Left hindlimb (tissue), 1 donor: ENCODE measurements at regions not wholly inside any gene's neighbourhood (a gene's known extent, or its start where the extent isn't known, plus 50 kb on each side); places are given as distances from the start of the nearest gene placed in this dataset.
"Not testable (repeated sequence)": the region's sequence is repeated elsewhere in the genome, so short reads cannot be mapped to it uniquely, and the experiment has no call there.

ENCODE experiments used
- DNase-seq: peaks from one replicate; pipeline ENCODE4 v3.0.0-alpha.2; 2018

GRCh38 chr20:58033026-58033536, 195.4 kb downstream of the ANKRD60 start:
- no peak for DNase-seq

GRCh38 chr20:58032599-58032998, 195.9 kb downstream of the ANKRD60 start:
- no peak for DNase-seq

DNA sequence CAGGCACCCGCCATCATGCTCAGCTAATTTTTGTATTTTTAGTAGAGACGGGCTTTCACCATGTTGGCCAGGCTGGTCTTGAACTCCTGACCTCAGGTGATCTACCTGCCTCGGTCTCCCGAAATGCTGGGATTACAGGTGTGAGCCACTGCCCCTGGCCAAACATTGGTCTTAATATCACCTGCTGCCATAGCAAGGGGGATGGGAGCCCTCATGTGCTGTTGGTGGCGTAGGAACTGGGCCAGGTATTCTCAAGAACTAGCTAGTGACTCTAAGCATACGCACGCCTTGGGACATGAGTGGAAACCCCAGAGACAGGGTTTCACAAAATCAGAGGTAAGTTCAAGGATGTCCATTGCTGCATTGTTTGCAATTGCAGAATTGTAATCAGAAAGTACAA, 197.1 kb downstream of the ANKRD60 start:
- DNase-seq = not testable (repeated sequence)

GRCh38 chr20:58028123-58028522, 200.3 kb downstream of the ANKRD60 start:
- no peak for DNase-seq

DNA sequence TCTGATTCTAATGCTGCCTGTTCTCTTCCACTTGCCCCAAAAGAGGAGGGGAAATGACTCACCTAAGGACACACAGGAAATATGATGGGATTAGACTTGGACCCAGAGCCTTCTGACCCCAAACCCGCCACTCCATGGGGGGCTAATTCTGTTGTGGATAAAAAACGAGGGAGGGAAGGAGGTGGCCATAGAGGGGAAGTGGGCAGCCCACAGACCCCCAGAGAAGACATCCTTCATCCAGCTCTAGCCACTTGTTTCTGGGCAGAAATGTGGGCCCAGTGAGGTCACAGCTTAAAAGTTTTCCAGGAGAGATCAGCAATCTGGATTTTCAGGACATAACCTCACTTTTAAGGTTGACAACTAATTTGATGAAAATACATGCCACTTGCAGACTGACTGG, 202.1 kb downstream of the ANKRD60 start:
- no peak for DNase-seq

GRCh38 chr20:58025233-58025632, 203.2 kb downstream of the ANKRD60 start:
- no peak for DNase-seq

GRCh38 chr20:58024241-58024721, 204.2 kb downstream of the ANKRD60 start:
- DNase-seq = no peak

DNA sequence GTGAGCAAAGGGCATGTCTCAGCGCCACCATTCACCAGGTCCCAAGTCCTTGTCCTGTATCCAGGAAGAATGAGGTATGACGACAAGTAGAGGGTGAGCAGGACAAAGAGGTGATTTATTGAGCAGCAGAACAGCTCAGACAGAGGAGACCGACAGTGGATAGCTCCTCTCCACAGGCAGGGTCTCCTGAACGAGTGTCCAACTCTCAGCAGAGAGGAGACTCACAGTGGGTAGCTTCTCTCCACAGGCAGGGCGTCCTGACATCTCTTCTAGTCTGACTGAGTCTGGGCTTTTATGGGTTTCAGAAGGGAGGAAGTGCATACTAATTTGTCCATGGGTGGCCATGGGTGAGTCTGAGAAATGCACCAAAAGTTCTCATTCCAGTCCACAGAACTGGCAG, 204.7 kb downstream of the ANKRD60 start:
- no peak for DNase-seq

DNA sequence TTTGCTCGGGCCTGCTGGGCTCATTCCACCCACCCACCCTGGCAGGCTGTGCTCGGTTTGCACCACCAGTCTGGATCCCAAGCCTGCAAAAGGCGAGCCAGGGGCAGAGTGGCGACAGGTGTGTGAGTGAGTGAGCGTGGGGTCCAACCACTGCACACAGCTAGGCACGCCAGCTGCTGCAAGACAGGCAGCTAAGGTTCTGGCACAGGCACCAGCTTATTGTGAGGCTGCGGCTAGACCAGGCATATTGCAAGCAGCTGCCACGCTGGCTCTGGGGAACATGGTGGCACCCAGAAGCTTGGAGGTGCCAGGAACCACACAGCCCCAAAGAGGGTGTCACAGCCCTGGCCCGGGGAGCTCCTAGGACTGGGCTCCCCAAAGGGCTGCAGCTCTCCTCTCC, 205.1 kb downstream of the ANKRD60 start:
- DNase-seq = no peak

DNA sequence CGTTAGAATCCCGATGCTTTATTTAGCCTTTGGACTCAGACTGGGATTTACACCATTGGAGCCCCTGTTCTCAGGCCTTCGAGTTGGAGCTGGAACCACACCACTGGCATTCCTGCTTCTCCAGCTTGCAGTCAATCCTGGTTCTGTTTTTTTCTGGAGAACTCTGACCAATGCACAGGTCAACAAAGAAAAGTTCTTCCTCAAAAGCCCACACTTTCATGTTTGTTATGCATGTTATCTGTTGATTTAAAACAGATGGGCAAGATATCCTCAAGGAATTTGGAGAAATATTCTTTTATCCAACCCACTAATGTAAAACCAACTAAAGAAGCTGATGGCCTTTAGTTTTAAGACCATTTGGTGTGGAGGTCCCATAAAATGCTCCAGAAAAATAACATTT, 205.7 kb downstream of the ANKRD60 start:
- no peak for DNase-seq

DNA sequence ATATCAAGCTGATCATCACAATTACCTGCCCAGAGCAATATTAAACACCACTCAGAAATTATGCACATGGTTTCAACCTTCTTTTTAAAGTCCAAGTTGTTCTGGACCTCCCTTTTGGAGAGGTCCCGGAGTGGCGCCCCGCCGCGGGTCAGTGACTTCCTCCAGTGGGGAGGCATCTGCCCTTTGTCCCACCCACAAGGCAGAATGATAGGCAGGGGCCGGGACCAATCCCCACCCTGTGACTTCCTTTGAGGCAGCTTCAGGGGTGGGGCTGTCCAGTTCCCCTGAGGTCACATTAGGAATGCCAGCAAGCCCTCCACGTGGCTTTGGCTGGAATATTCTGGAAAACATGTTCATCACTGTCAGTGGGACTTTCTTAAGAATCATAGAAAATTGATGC, 207.0 kb downstream of the ANKRD60 start:
- DNase-seq = no peak

DNA sequence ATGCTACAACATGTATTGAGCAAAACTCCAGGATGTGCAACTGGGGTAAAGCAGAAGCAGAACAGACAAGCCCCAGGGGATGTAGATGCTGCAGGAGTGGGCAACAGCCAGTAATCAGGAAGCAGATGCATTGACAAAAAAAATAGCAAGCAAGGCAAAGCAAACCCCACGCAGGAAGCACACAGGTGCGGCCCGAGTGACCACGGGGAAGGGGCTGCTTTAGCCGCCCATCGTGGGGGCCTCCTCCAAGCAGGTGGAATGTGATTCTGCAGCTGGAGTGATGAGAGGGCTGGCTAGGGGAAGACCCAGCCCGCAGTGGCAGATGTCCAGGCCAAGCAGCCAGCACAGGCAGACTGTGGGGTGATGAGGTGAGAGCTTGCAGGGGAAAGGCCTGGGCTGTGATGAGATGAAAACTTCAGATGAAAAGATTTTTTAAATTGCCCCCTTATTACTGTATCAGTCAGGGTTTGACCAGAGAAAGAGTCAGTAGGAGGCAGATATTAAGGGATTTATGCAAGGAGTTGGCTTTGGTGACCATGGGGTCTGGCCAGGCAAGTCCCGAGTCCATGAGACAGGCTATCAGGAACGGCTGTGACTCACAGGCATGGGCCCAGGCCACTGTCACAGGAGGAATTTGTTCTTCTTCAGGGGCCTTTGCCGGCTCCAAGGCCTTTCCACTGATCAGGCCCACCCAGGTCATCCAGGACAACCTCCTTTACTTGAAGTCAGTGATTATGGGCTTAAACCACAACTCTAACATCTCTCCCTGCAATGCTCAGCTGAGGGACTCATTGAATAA, 207.6 kb downstream of the ANKRD60 start:
- no peak for DNase-seq

GRCh38 chr20:58019850-58020625, 208.4 kb downstream of the ANKRD60 start:
- no peak for DNase-seq

DNA sequence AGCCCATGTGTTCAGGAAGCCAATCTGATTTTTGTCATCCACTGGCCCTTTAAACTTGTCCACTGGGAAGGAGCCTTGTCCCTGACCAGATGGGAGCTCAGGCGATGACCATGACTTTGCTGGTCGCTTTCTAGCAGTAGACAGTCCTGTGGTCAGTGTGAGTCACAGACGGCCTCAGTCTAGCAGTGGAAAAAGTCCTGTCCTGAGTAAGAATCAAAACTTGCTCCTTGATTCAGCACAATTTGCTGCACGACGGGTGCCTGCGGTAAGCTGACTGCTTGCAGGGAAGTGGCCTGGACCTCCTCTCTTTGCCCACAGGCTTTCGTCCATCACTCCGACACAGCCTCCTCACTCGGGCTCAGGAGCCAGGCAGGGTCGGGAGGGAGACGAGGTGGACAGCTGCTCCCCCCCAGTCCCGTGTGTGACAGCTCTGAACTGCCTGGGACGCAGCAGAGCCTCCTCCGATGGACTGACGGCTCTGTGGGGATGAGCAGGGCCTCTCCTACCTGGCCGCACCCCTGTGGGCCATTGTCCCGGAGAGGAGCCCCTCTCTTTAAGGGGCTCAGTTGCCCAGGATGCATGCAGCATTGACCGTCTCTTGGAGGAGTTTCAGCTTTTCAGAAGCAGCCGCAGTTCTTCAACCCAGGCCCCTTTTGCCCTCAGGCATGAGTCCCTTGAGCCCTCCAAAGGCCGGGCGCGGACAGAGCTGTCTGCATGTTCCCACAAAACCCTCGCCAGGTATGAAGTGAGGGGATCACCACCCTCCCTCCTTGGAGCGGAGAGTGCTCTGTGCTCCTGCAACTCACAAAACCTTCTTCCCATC, 209.2 kb downstream of the ANKRD60 start:
- DNase-seq = no peak

DNA sequence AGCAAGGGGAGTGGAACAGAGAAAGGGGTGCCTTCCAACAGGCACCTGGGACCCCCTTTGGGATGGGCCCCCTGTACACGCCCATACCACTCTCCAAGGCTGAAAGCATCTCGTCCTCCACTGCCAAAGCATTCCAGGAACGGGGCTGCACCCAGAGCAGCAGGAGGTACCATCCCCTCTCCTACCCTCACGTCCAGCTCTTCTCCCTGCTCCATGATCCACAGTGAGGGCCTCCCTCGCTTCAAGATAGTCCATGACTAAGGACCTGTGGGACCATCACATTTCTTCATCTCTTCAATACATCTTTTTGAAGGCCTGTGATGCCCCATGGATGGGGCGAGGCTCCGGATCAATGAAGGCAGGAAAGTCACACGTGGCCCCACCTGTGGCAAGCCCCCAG, 209.9 kb downstream of the ANKRD60 start:
- DNase-seq = no peak

DNA sequence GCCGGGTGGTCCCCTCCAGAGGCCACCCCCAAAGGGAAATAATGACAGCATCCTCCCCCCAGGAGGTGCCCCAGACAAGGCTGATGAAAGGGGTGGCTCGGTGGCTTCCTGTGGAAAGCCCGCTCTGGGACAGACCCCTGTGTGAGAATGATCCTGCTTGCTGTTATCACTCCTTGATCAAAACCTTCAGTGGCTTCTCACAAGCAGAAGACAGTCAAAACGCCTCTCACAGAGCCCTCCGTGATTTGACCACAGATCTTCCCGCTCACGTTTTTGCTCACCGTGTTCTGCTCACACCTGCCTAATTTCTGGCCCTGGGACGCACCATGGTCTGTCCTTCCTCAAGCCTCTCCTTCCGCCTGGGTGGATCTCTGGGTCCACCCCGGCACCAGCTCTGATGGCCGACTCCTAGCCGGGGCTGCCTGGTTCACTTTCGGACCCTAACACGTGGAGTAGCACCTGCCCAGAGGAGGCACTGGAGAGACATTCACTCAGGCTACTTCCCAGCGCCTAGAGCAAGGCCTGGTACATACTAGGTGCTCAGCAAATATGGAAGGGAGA, 210.4 kb downstream of the ANKRD60 start:
- no peak for DNase-seq

DNA sequence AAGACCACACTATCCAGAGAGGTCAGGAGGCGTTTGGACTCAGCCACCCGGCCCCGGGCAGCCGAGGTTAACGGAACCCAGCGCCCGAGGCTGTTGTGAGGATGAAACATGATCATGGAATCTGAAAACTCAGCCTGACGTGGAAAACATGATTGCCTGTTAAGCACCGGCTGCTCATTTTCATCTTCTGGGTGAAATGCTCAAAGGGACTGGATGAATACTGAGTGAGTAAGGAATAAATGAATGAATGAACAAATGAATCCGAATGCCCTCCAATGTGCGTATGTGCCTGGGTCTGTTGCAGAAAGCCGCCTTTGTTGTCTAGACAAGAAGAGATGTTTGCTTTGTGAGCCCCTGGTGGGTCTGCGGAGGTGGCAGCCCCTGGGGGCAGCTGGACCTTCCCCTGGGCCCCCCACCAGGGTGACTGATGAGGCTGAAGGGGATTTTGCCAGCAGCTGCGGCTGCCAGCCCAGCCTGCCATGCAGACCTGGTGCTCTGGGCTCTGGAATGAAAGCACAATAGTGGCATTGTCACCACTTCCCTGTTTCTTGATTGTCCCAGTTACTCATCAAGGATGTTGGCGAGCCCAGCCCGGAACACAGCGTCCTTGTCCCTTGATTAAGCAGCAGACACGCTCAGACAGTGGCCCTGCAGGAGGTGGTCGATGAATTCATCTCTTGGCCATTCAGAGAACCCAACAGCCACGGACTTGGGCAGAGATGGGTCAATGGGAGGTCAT, 211.1 kb downstream of the ANKRD60 start:
- no peak for DNase-seq

GRCh38 chr20:58016779-58017178, 211.7 kb downstream of the ANKRD60 start:
- no peak for DNase-seq

DNA sequence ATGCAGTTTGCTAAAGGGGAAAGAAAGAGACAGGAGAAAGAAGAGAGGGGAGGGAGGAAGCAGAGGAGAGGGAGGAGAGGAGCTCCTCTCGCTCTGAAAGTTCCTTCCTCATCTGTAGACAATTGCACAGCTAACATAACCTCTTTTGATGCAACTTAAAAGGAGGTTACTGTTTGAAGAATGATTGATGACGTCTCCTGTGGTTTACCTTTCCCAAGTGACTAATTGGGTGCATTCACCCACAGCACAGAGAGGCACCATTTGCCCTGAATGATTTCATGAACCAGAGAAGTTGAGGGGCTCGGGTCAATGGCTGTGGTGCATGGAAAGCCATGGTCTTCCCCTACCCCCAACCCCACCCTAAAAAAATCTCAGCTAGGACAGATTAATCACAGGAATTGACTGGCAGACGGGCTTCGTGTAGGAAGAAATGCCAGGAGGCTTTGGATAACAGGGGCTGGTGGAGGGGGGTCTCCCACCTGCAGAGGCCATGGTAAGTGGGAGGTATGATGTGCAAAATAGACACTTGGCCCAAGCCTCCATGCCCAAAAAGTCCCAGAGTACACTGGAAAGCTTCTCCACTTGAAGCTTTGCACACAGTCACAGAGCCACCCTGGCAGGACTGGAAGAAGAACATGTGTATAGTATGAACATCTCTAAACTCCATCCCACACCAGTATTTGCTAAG, 213.7 kb downstream of the ANKRD60 start:
- DNase-seq = no peak

GRCh38 chr20:58012731-58013510, 215.5 kb downstream of the ANKRD60 start:
- no peak for DNase-seq
